HUES6 (cell line): ENCODE measurements at regions not wholly inside any gene's neighbourhood (a gene's known extent, or its start where the extent isn't known, plus 50 kb on each side); places are given as distances from the start of the nearest gene placed in this dataset.

Experiments
- H3K27ac ChIP-seq: 2 replicates; pipeline ENCODE4 v1.7.0; 2013; ENCODE audit warnings: low read depth, mild to moderate bottlenecking, low read length, inconsistent platforms
- H3K27me3 ChIP-seq: 2 replicates; pipeline ENCODE4 v1.6.1; 2013; ENCODE audit warnings: low read length; ENCODE audit not compliant: control insufficient read depth, insufficient read depth
- H3K36me3 ChIP-seq: 2 replicates; pipeline ENCODE4 v1.6.1; 2013; ENCODE audit warnings: low read length; ENCODE audit not compliant: control insufficient read depth, insufficient read depth
- H3K4me1 ChIP-seq: 2 replicates; pipeline ENCODE4 v1.6.1; 2013; ENCODE audit warnings: low read length; ENCODE audit not compliant: control insufficient read depth, insufficient read depth
- H3K4me3 ChIP-seq: 2 replicates; pipeline ENCODE4 v1.5.1; 2013; ENCODE audit warnings: low read depth, low read length
- H3K9ac ChIP-seq: one replicate; pipeline ENCODE4 v1.6.1; 2013; ENCODE audit warnings: mild to moderate bottlenecking, low read length
- H3K9me3 ChIP-seq: 2 replicates; pipeline ENCODE4 v1.6.1; 2013; ENCODE audit warnings: low read depth, low read length; ENCODE audit not compliant: control insufficient read depth, insufficient read depth

DNA sequence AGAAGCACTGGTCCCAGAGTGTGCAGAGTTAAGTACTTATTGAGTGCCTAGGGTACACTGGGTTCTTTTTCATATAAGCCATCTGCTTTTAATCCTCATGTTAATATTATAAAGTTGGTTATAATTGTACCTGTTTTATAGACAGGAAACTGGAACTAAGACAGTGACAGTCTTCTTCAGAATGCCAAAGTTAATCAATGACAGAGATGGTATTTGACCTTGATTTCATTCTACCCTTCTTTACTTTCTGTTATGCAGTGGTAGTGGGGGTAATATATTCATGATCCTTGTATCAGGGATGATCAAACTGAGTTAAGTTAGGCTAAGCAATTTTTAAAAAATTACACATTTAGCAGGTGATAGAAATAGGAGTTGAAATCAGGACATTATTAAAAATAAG is 108.6 kb upstream of the GOT2 start:
- Histone ChIP-seq H3K27me3 (no peaks in the 10 kb centered on the region), H3K4me3 (no peak overlapping the region), H3K9me3 (0 out of 2 replicates have a peak, but pooled peaks cover 3% of the 10 kb centered on the region), H3K36me3 (no peaks in the 10 kb centered on the region), H3K27ac (no peak overlapping the region), H3K4me1 (no peaks in the 10 kb centered on the region), H3K9ac (no peak overlapping the region)

DNA sequence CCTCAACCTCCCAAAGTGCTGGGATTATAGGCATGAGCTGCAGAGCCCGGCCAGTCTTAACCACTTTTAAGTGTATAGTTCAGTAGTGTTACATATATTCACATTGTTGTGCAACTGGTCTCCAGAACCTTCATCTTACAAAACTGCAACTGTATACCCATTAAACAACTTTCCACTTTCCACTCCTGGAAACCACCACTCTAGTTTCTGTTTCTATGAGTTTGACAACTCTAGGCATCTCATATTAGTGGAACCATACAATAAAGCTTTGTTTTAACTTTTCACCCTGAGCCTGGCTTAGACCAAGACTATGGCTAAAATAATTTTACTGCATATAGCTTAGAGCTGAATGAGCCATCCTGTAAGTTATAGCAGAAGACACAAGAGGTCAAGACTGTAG is 108.0 kb upstream of the GOT2 start:
- no peak overlapping the region for H3K9ac ChIP-seq
- H3K36me3 ChIP-seq: no peaks in the 10 kb centered on the region
- no peak overlapping the region for H3K27ac ChIP-seq
- H3K27me3 ChIP-seq: no peaks in the 10 kb centered on the region
- H3K4me1 ChIP-seq: no peaks in the 10 kb centered on the region
- no peak overlapping the region for H3K4me3 ChIP-seq
- 0 out of 2 replicates have a peak, but pooled peaks cover 3% of the 10 kb centered on the region for H3K9me3 ChIP-seq

DNA sequence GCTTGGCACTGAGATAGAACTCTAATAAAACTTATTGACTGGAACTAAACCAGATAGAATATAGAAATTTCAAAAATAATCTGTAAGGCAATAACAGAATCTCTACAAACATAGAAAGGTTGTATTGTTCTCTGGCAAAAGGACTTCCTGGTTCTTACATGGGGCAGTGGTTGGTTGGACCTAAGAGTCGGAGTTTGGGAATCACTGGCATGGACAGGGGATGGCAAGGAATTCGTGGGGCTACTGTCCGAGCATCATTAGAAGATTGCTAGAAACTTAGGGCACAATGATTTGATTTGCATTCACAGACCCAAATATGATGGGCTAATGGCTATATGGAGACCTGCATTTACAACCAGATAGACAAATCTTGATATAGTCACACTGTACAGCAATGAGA is 103.8 kb upstream of the GOT2 start:
- Histone ChIP-seq H3K4me3 (no peak overlapping the region), H3K4me1 (0 out of 2 replicates have a peak, but pooled peaks cover 4% of the 10 kb centered on the region), H3K27me3 (no peaks in the 10 kb centered on the region), H3K27ac (no peak overlapping the region), H3K9me3 (0 out of 2 replicates have a peak, but pooled peaks cover 3% of the 10 kb centered on the region), H3K9ac (no peak overlapping the region), H3K36me3 (no peaks in the 10 kb centered on the region)

DNA sequence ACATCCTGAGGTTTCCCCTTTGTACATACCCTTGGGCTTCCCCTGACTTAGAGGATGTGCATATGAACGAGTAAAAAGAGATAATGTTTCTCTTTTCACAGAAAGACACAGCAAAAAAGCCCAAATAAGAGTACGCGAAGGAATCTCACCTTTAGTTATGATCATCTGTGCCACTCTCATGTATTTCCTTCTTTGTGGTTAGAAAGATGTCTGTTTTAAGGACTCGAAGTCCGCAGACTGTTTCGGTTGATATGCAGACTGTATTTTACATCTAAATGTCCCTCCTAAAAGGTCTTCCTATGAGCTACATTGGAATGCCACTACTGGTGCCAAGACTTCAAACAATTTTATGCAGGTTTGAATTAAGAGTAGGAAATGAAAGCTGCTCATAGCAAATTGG is 102.3 kb upstream of the GOT2 start:
- 0 out of 2 replicates have a peak, but pooled peaks cover 3% of the 10 kb centered on the region for H3K9me3 ChIP-seq
- no peak overlapping the region for H3K9ac ChIP-seq
- no peaks in the 10 kb centered on the region for H3K27me3 ChIP-seq
- H3K27ac ChIP-seq: no peak overlapping the region
- no peak overlapping the region for H3K4me3 ChIP-seq
- 0 out of 2 replicates have a peak, but pooled peaks cover 4% of the 10 kb centered on the region for H3K4me1 ChIP-seq
- H3K36me3 ChIP-seq: no peaks in the 10 kb centered on the region

DNA sequence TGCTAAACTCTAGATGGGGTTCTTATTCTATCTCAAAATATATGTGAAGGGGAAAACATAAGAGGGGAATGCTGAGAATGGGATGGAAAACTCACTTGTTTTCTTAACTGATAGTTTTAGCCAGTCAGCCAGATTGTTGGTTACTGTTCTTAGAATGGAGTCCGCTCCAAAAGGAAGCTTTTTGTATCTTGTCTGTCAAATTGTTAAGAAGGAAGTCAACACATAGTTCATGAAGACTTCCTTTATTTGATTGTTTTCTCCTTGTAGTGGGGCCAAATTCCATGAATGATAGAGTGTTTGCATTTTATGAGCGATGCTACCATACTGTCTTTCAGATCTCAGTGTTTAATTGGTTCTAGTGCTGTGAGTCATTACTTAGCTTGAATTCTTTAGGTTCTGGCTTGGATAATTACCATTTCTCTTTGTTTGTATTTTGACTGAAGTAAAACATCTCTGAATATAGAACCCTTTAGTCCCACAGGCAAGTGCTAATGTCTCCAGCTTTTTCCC is 98.3 kb upstream of the GOT2 start:
- Histone ChIP-seq H3K4me1 (0 out of 2 replicates have a peak, but pooled peaks cover 4% of the 10 kb centered on the region), H3K36me3 (no peaks in the 10 kb centered on the region), H3K9me3 (no peaks in the 10 kb centered on the region), H3K27ac (no peak overlapping the region), H3K27me3 (no peaks in the 10 kb centered on the region), H3K9ac (no peak overlapping the region), H3K4me3 (no peak overlapping the region)

DNA sequence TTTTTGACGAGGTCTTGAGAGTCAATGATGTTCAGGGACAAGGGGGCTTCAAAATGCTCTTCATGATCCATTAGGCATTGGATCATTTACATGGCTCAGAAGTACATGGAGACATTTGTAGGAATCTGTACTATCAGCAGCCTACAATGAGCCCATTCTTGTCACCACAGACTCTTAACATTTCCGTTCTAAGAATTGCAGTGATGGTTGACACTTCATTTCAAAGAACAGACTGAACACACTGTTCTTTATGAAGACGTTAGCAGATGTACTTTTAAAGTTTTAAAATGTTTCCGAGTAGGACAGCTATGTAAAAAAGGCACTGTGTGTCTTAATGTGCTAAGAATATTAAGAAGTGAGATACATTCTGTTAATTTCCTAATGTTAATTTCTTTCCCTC is 97.3 kb upstream of the GOT2 start:
- Histone ChIP-seq H3K36me3 (no peaks in the 10 kb centered on the region), H3K27me3 (no peaks in the 10 kb centered on the region), H3K4me3 (no peak overlapping the region), H3K27ac (no peak overlapping the region), H3K9ac (no peak overlapping the region), H3K9me3 (no peaks in the 10 kb centered on the region), H3K4me1 (0 out of 2 replicates have a peak, but pooled peaks cover under 1% of the 10 kb centered on the region)

DNA sequence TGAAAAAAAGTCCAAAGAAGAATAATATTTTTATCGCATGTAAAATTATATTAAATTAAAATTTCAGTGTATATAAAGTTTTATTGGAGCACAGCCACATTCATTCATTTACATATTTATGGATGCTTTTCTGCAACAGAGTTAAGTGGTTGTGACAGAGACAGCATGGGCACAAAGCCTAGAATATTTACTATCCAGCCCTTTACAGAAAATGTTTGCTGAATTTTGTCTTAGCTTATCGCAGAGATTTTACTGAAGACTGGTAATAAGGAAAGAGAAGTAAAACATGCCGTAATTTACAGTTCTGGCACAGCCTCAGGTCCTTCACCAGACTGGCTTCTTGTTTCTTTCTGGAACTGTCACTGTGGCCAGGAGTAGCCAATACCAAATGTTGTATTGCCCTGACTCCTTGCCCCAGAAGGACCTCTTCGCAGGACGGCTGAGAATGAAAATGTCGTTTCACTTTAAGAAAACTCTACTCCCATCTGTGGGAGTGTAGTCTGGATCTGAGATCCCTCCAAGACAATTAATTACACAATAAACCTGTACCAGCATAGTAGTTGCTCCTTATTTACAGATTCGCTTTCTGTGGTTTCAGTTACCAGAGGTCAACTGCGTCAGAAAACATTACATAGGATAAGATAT is 94.9 kb upstream of the GOT2 start:
- Histone ChIP-seq H3K9ac (no peak overlapping the region), H3K27ac (no peak overlapping the region), H3K4me3 (no peak overlapping the region), H3K4me1 (no peaks in the 10 kb centered on the region), H3K27me3 (no peaks in the 10 kb centered on the region), H3K9me3 (no peaks in the 10 kb centered on the region; the same call in 1 of the 2 replicates), H3K36me3 (no peaks in the 10 kb centered on the region)

DNA sequence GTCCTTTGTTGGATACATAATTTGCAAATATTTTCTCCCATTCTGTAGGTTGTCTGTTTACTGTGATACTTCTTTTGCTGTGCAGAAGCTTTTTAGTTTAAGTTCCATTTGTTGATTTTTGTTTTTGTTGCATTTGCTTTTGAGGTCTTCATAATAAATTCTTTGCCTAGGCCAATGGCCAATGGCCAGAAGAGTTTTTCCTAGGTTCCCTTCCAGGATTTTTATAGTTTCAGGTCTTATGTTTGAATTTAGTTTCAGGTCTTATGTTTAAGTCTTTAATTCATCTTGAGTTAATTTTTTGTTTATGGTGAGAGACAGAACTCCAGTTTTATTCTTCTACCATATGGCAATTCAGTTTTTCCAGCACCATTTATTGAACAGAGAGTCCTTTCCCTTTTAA is 90.1 kb upstream of the GOT2 start:
- H3K27ac ChIP-seq: no peak overlapping the region
- H3K9ac ChIP-seq: no peak overlapping the region
- H3K27me3 ChIP-seq: no peaks in the 10 kb centered on the region
- H3K9me3 ChIP-seq: peaks cover 4% of the 10 kb centered on the region
- no peaks in the 10 kb centered on the region for H3K36me3 ChIP-seq
- H3K4me3 ChIP-seq: no peak overlapping the region
- H3K4me1 ChIP-seq: no peaks in the 10 kb centered on the region

DNA sequence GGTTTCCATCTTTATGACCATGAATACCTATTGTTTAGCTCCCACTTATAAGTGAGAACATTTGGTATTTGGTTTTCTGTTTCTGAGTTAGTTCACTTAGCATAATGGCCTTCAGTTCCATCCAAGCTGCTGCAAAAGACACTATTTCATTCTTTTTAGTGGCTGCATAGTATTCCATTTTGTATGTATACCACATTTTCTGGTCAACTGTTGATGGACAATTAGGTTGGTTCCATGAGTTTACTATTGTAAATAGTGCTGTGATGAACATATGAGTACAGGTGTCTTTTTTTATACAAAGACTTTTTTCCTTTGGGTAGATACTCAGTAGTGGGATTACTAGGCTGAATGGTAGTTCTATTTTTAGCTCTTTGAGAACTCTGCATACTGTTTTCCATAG is 87.8 kb upstream of the GOT2 start:
- no peak overlapping the region for H3K27ac ChIP-seq
- H3K9ac ChIP-seq: no peak overlapping the region
- H3K36me3 ChIP-seq: no peaks in the 10 kb centered on the region
- no peaks in the 10 kb centered on the region for H3K27me3 ChIP-seq
- no peaks in the 10 kb centered on the region for H3K4me1 ChIP-seq
- peaks cover 4% of the 10 kb centered on the region for H3K9me3 ChIP-seq
- no peak overlapping the region for H3K4me3 ChIP-seq

DNA sequence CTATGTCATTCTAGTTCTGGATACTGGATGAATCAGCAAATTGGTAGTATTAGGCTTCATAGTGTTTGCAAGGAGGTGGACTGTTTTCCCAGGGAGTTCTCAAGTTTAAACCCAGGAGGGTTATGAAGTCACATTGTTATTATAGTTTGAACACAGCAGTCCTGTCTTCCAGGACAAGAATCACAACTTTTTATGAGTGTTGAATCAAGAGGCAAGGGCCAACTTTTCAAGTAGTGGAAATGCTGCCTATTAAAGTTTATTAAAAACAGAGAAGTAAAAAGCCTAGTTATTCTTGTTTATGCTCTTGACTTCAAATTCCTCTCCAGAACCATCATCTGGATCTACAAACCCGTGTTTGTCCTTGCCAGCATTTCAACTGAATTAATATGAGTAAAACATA is 86.3 kb upstream of the GOT2 start:
- H3K9me3 ChIP-seq: peaks cover 4% of the 10 kb centered on the region
- H3K36me3 ChIP-seq: no peaks in the 10 kb centered on the region
- no peak overlapping the region for H3K4me3 ChIP-seq
- no peaks in the 10 kb centered on the region for H3K4me1 ChIP-seq
- no peak overlapping the region for H3K27ac ChIP-seq
- no peaks in the 10 kb centered on the region for H3K27me3 ChIP-seq
- H3K9ac ChIP-seq: no peak overlapping the region

DNA sequence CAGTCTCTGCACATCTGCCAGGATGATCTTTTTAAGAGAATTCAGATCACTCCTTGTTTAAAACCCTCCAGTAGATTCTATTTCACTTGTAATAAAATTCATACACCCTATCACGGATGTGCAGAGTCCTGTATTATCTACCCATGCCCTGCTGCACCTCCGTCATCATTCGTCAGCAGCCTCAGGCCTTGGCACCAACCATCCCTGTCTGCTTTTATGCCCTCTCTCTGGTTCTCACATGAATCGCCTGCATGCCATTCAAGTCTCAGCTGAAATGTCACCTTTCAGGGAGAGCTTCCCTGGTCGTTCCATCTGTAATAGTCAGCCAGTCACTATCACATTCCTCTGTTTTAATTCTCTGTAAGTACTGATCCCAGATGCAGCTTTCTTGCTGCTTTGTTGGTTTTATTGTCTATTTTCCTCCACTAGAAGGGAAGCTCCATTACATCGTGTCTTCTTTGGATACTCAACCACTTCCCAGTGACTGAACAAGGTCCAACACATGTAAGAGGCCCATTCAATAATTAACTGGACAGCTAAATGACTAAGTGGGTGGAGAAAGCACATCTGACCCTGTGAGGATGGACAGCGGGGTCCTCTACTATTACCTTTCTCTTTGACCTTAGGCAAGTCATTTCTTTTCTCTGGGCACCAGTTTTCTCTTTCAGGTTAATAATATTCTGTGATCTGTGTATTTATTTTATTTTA is 81.2 kb upstream of the GOT2 start:
- Histone ChIP-seq H3K9ac (no peak overlapping the region), H3K27me3 (no peaks in the 10 kb centered on the region)

More for the DNA sequence above, 81.2 kb upstream of the GOT2 start:
- H3K27ac ChIP-seq: no peak overlapping the region
- peaks cover 3% of the 10 kb centered on the region; the same call in 1 of the 2 replicates for H3K4me1 ChIP-seq
- H3K4me3 ChIP-seq: no peak overlapping the region
- H3K36me3 ChIP-seq: no peaks in the 10 kb centered on the region
- H3K9me3 ChIP-seq: no peaks in the 10 kb centered on the region
